ENCODE measurements at regions not wholly inside any gene's neighbourhood (a gene's known extent, or its start where the extent isn't known, plus 50 kb on each side); places are given as distances from the start of the nearest gene placed in this dataset.

DNA sequence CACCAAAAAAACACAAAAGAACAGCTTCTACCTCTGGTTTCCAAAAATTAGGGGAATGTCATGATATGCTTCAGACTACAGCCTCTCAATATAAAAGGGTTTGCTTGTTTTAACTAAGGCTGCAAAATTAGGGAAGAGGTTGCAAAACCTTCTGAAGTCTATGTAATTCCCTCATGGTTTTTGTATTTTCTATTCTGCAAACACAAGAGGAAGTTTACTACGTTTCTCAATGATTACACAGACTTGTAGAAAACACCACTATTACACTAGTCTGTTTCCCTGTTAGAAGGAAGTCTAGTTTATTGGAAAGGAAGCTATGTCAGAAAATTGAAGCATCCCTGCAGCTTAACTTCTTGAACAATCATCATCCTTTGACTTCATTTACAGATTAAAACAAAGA is 229.7 kb upstream of the FMN2 start:
- Mint-ChIP-seq H3K27me3 (ENCODE audit: low read depth, poor library complexity) (no peaks in the 10 kb centered on the region), H3K4me3 (no peak overlapping the region), H3K36me3 (ENCODE audit: low read depth) (peaks cover 13% of the 10 kb centered on the region), H3K9me3 (peaks cover 15% of the 10 kb centered on the region), H3K4me1 (no peaks in the 10 kb centered on the region), H3K27ac (no peak overlapping the region)
- TF ChIP-seq, protein P1, sequence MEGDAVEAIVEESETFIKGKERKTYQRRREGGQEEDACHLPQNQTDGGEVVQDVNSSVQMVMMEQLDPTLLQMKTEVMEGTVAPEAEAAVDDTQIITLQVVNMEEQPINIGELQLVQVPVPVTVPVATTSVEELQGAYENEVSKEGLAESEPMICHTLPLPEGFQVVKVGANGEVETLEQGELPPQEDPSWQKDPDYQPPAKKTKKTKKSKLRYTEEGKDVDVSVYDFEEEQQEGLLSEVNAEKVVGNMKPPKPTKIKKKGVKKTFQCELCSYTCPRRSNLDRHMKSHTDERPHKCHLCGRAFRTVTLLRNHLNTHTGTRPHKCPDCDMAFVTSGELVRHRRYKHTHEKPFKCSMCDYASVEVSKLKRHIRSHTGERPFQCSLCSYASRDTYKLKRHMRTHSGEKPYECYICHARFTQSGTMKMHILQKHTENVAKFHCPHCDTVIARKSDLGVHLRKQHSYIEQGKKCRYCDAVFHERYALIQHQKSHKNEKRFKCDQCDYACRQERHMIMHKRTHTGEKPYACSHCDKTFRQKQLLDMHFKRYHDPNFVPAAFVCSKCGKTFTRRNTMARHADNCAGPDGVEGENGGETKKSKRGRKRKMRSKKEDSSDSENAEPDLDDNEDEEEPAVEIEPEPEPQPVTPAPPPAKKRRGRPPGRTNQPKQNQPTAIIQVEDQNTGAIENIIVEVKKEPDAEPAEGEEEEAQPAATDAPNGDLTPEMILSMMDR (IDR thresholded peaks at IDR 0.05): no peak
- no peak for DNase-seq

DNA sequence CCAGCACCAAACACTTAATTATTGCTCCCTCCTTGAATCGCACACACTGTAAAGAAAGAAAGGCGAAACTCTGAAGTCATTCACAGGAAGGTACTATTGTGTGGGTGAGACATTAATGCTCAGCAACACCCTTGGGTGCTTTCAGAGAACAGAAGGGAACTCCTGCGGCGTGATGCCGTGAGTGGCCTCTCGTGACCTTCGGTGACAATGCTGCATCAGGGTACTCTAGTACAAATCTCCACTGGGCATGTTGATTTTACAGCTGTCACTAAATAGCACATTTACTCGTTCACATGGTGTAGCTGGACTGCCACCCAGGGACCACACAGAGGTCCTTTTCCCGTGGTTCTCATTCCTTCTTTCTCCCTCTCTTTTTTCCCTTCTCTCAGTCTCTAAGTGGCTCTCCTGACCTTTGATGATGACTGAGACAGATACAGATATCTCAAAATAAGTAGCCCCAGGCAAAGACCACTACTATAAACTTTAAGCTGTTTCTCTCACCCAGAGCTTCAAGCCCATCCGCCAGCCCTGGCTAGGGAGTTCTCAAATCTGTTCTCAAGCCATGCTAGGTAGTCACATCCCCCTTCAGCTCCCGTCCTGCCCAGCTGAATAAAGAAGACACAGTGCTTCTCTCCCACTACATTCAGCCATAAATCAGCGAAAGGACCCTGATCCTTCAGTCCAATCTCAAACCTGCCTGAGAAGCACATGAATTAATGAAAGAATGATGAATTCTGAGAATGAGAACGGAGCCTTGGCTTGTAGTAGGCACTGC is 223.4 kb upstream of the FMN2 start:
- no peak for DNase-seq
- peaks cover 15% of the 10 kb centered on the region for H3K9me3 Mint-ChIP-seq
- H3K36me3 Mint-ChIP-seq (ENCODE audit: low read depth): peaks cover 13% of the 10 kb centered on the region
- peak overlapping the region; percentile 94 for H3K27ac Mint-ChIP-seq
- peaks cover 12% of the 10 kb centered on the region for H3K4me1 Mint-ChIP-seq
- H3K4me3 Mint-ChIP-seq: no peak overlapping the region
- TF ChIP-seq, protein P1 (IDR thresholded peaks at IDR 0.05): no peak
- H3K27me3 Mint-ChIP-seq (ENCODE audit: low read depth, poor library complexity): no peaks in the 10 kb centered on the region

GRCh38 chr1:239870194-239870593 is 221.5 kb upstream of the FMN2 start:
- peaks cover 12% of the 10 kb centered on the region for H3K4me1 Mint-ChIP-seq
- no peaks in the 10 kb centered on the region for H3K27me3 Mint-ChIP-seq (ENCODE audit: low read depth, poor library complexity)
- no peak overlapping the region for H3K27ac Mint-ChIP-seq
- DNase-seq: no peak
- H3K4me3 Mint-ChIP-seq: no peak overlapping the region
- TF ChIP-seq, protein P1 (IDR thresholded peaks at IDR 0.05): no peak
- peaks cover 5% of the 10 kb centered on the region for H3K9me3 Mint-ChIP-seq
- H3K36me3 Mint-ChIP-seq (ENCODE audit: low read depth): peaks cover 5% of the 10 kb centered on the region

GRCh38 chr1:239872626-239873025 is 219.1 kb upstream of the FMN2 start:
- no peak for DNase-seq
- Mint-ChIP-seq H3K36me3 (ENCODE audit: low read depth) (no peaks in the 10 kb centered on the region), H3K27ac (no peak overlapping the region), H3K4me1 (peaks cover 11% of the 10 kb centered on the region), H3K9me3 (no peaks in the 10 kb centered on the region), H3K4me3 (no peak overlapping the region), H3K27me3 (ENCODE audit: low read depth, poor library complexity) (no peaks in the 10 kb centered on the region)
- TF ChIP-seq, protein P1 (IDR thresholded peaks at IDR 0.05): no peak

GRCh38 chr1:239874831-239875230 is 216.9 kb upstream of the FMN2 start:
- no peaks in the 10 kb centered on the region for H3K36me3 Mint-ChIP-seq (ENCODE audit: low read depth)
- no peak for DNase-seq
- H3K27me3 Mint-ChIP-seq (ENCODE audit: low read depth, poor library complexity): peaks cover 3% of the 10 kb centered on the region

More at GRCh38 chr1:239874831-239875230, 216.9 kb upstream of the FMN2 start:
- Mint-ChIP-seq H3K9me3 (no peaks in the 10 kb centered on the region), H3K4me3 (no peak overlapping the region), H3K27ac (no peak overlapping the region), H3K4me1 (peaks cover 6% of the 10 kb centered on the region)
- TF ChIP-seq, protein P1 (IDR thresholded peaks at IDR 0.05): no peak

All from nephron progenitor cell (in vitro differentiated cells).